Esophagus squamous epithelium (tissue), 5 donors: ENCODE measurements at regions not wholly inside any gene's neighbourhood (a gene's known extent, or its start where the extent isn't known, plus 50 kb on each side); places are given as distances from the start of the nearest gene placed in this dataset.
"Not testable (repeated sequence)": the region's sequence is repeated elsewhere in the genome, so short reads cannot be mapped to it uniquely, and the experiment has no call there.

ENCODE experiments used
- DNase-seq: peaks from one replicate; lab custom pipeline; 2025; lab: John Stamatoyannopoulos, UW
- H3K27ac ChIP-seq, 4 donors: fragments of 200-600 bp; sonication (generic); one replicate each; pipeline ENCODE4 v1.5.1; 2016 to 2019; ENCODE audit warnings: mild to moderate bottlenecking in 1 of 4
- H3K27me3 ChIP-seq, 4 donors: fragments of 200-600 bp; sonication (generic); 1 replicate in 3 of 4; 2 replicates in 1 of 4; pipeline versions ENCODE4 v1.5.1 to v1.6.0; 2017 to 2021; ENCODE audit warnings: antibody characterized with exemption in 1 of 4
- H3K36me3 ChIP-seq, 3 donors: fragments of 200-600 bp; sonication (generic); one replicate each; pipeline ENCODE4 v1.5.1; 2016 to 2019
- H3K4me1 ChIP-seq, 3 donors: fragments of 200-600 bp; sonication (generic); one replicate each; pipeline ENCODE4 v1.5.1; 2017 to 2019
- H3K4me3 ChIP-seq, 4 donors: fragments of 200-600 bp; sonication (generic); 1 replicate in 3 of 4; 2 replicates in 1 of 4; pipeline ENCODE4 v1.5.1; 2016 to 2019; ENCODE audit warnings: mild to moderate bottlenecking in 2 of 4, moderate library complexity in 1 of 4
- H3K9me3 ChIP-seq, 3 donors: fragments of 200-600 bp; sonication (generic); one replicate each; pipeline ENCODE4 v1.5.1; 2016 to 2019
- POLR2A ChIP-seq, 4 donors: fragments of 450-650 bp; IDR thresholded peaks; one replicate each; pipeline ENCODE4 v1.6.1; 2017; ENCODE audit warnings: antibody characterized with exemption in 4 of 4, mild to moderate bottlenecking in 4 of 4, moderate library complexity in 3 of 4
- WGBS, 2 donors: methylation state at CpG; one replicate each; pipeline ENCODE4 v1.1.5; 2018; 5-methylcytosine and 5-hydroxymethylcytosine counted together
- intact Hi-C: fragments of 100-400 bp; cut with DNase I; formaldehyde crosslinking; loops from one replicate; pipeline ENCODE4 v1.15.0; 2022
- TF ChIP-seq, protein P1 (sequence below), 6 experiments: fragments of 450-650 bp in 4 of 6; fragments of 200-600 bp in 2 of 6; sonication (generic) in 2 of 6; IDR thresholded peaks; one replicate each; pipeline ENCODE4 v1.5.1; 2016 to 2019; ENCODE audit warnings: antibody characterized with exemption in 6 of 6, mild to moderate bottlenecking in 4 of 6, moderate library complexity in 4 of 6
- donor health status: DM: yes; HTN: yes; CAD: no.

DNA sequence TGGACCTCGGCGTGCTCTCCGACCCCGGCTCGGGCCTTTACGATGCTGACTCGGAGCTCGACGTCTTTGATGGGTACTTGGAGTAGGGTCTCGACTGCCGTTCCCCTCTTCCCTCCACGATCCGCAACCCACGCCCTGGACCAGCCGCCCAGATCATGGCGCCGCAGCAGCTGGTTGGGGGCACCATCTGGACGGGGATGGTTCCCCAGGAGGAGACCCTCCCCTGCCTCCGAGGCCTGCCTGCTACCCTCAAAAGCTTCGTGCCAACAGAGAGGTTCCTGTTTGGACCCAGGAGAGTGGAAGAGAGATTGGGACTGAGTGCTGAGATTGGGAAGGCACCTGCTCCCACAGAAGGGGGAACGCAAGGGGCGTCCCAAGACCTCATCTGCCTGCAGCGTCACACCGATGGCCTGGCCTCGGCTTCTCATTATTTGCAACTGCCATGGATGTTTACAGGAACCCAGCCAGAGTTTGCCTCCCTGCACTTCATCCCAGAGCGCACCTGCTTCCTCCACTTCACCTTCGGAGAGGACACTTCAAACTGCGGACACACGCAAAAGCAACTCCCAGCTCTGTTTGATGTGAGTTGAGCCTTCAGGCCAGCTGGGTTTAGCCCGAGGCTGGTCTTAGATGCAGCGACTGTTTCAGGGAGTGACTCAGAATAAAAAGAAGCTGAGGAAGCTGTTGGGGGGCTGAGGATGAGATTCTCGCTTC is 58.9 kb downstream of the GOLGA6L7 start:
- peaks cover 0 to 37% (median 0%) of the 10 kb centered on the region in 4 donors for H3K27me3 ChIP-seq
- H3K4me3 ChIP-seq, H3K4me1 ChIP-seq, DNase-seq, intact Hi-C loops, H3K27ac ChIP-seq, H3K36me3 ChIP-seq, H3K9me3 ChIP-seq: not testable (repeated sequence)
- WGBS, 2 donors, result 27 to 52% methylated on average over 10 to 12 of the region's 32 CpGs

DNA sequence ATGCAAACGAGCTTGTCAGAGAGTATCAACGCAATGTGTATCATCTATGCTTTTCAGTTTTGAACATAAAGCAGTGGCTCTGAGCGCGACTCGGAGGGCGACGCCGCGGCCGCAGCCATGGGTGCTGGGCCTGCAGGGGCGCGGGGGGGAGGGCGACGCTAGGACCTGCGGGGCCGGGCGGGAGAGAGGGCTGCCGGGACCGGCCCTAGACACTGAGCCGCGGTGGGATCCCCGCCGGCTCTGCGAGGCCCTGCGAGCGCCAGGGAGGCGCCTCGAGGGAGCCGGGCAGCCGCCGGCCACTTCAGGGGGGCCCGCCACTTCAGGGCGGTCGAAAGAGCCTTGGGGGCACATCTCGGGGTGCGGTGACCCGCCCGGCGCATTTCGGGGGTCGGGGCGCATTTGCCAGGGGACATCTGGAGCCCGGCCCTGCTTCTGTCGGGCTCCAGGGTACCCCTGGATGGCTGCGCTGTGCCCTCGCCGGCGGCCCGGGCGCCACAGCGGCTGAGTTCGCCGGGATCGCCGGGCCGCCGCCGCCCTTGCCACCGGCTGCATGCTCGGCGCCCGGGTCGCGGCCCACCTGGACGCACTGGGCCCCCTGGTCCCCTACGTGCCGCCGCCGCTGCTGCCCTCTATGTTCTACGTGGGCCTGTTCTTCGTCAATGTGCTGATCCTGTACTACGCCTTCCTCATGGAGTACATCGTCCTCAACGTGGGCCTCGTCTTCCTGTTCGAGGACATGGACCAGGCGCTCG is 59.6 kb downstream of the GOLGA6L7 start:
- intact Hi-C loops, H3K9me3 ChIP-seq, H3K4me1 ChIP-seq, H3K36me3 ChIP-seq, H3K27ac ChIP-seq, DNase-seq: not testable (repeated sequence)
- H3K4me3 ChIP-seq, result peak overlapping the region in 2 of 4 donors; percentile 31 to 41
- 19 to 21% methylated on average over 2 to 10 of the region's 78 CpGs for WGBS, 2 donors
- peaks cover 0 to 37% (median 0%) of the 10 kb centered on the region in 4 donors for H3K27me3 ChIP-seq

DNA sequence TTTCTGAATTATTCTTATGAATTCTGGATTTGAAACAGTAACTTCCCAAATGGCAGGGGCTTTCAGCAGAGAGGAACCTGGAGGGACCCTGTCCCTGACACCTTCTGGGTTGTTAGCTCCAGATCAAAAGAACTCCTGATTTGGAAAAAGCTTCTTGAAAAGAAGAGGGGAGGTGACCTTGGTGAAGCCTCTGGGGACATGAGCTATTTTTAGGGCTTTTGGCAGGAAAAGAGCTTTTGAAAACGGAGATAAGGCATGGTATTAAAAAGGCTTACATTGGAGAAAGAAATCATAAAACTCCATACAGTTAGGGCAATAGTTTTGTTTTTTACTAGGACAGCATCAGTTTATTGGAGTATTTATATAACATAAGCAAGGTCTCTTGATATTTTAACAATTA is 60.3 kb downstream of the GOLGA6L7 start:
- peaks cover 0 to 37% (median 0%) of the 10 kb centered on the region in 4 donors for H3K27me3 ChIP-seq

GRCh38 chr15:28786521-28786920 is 61.9 kb downstream of the GOLGA6L7 start:
- intact Hi-C loops, result no loop called here
- WGBS, 2 donors, result 40 to 59% methylated on average over 1 of the region's 1 CpG

More for the DNA sequence above, 60.3 kb downstream of the GOLGA6L7 start:
- H3K36me3 ChIP-seq, H3K27ac ChIP-seq, H3K4me3 ChIP-seq, intact Hi-C loops, H3K9me3 ChIP-seq, H3K4me1 ChIP-seq, DNase-seq: not testable (repeated sequence)
- 7 to 18% methylated on average over 1 of the region's 1 CpG for WGBS, 2 donors

DNA sequence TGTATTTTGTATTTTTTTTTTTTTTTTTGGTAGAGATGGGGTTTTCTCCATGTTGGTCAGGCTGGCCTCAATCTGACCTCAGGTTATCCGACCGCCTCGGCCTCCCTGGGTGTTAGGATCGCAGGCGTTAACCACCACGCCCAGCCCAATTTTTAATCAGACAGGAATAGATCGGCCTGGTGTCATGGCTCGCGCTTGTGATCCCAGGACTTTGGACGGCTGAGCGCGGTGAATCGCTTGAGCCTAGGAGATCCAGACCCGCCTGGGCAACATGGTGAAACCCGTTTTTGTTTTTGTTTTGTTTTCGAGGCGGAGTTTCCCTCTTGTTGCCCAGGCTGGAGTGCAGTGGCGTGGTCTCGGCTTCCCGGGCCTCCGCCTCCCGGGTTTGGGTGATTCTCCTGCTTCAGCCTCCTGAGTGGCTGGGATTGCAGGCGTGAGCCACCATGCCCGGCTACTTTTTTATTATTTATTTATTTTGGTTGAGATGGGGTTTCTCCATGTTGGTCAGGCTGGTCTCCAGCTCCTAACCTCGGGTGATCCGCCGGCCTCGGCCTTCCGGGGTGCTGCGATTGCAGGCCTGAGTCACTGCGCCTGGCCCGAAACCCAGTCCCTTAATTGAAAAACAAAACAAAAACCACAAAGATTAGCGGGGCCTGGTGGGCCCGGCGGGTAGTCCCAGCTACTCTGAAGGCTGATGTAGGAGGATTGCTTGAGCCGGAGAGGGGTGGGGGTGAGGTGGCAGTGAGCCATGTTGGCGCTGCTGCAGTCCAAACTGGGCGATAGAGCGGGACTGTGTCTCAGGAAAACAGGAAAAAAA is 63.9 kb downstream of the GOLGA6L7 start:
- H3K9me3 ChIP-seq, H3K27ac ChIP-seq, intact Hi-C loops, H3K4me1 ChIP-seq, H3K36me3 ChIP-seq, DNase-seq, H3K4me3 ChIP-seq: not testable (repeated sequence)
- H3K27me3 ChIP-seq, result peaks cover 0 to 23% (median 0%) of the 10 kb centered on the region in 4 donors
- 86 to 96% methylated on average over 20 to 28 of the region's 39 CpGs for WGBS, 2 donors

More at GRCh38 chr15:28786521-28786920, 61.9 kb downstream of the GOLGA6L7 start:
- H3K9me3 ChIP-seq, result no peaks in the 10 kb centered on the region
- DNase-seq, result no peak
- no peaks in the 10 kb centered on the region for H3K36me3 ChIP-seq
- peaks cover 0 to 34% (median 0%) of the 10 kb centered on the region in 4 donors for H3K27me3 ChIP-seq
- no peak overlapping the region for H3K27ac ChIP-seq
- TF ChIP-seq, protein P1, sequence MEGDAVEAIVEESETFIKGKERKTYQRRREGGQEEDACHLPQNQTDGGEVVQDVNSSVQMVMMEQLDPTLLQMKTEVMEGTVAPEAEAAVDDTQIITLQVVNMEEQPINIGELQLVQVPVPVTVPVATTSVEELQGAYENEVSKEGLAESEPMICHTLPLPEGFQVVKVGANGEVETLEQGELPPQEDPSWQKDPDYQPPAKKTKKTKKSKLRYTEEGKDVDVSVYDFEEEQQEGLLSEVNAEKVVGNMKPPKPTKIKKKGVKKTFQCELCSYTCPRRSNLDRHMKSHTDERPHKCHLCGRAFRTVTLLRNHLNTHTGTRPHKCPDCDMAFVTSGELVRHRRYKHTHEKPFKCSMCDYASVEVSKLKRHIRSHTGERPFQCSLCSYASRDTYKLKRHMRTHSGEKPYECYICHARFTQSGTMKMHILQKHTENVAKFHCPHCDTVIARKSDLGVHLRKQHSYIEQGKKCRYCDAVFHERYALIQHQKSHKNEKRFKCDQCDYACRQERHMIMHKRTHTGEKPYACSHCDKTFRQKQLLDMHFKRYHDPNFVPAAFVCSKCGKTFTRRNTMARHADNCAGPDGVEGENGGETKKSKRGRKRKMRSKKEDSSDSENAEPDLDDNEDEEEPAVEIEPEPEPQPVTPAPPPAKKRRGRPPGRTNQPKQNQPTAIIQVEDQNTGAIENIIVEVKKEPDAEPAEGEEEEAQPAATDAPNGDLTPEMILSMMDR (IDR thresholded peaks at IDR 0.05), result no peak
- TF ChIP-seq POLR2A (IDR thresholded peaks at IDR 0.05), result no peak
- H3K4me3 ChIP-seq, result no peak overlapping the region
- peaks cover 0 to 7% (median 0%) of the 10 kb centered on the region in 3 donors for H3K4me1 ChIP-seq

- TF ChIP-seq, protein P1 (IDR thresholded peaks at IDR 0.05), result no peak
- no peak for TF ChIP-seq POLR2A (IDR thresholded peaks at IDR 0.05)
- no peaks in the 10 kb centered on the region for H3K36me3 ChIP-seq
- intact Hi-C loops, result no loop called here
- peaks cover 0 to 18% (median 0%) of the 10 kb centered on the region in 4 donors for H3K27me3 ChIP-seq
- no peak for DNase-seq
- H3K4me3 ChIP-seq, result no peak overlapping the region
- H3K9me3 ChIP-seq, result no peaks in the 10 kb centered on the region
- peaks cover 0 to 6% (median 0%) of the 10 kb centered on the region in 3 donors for H3K4me1 ChIP-seq
- 96% methylated on average over 12 of the region's 20 CpGs for WGBS, 2 donors
- H3K27ac ChIP-seq, result no peak overlapping the region
These were observed 64.6 kb downstream of the GOLGA6L7 start for GRCh38 chr15:28783873-28784272.
